ENCODE measurements at regions not wholly inside any gene's neighbourhood (a gene's known extent, or its start where the extent isn't known, plus 50 kb on each side); places are given as distances from the start of the nearest gene placed in this dataset.

- H3K27me3 ChIP-seq, result no peaks in the 10 kb centered on the region
- no peak overlapping the region for H3K4me3 ChIP-seq
Measured at GRCh38 chr22:49183826-49184216, 643.9 kb downstream of the BRD1 start.

GRCh38 chr22:49183208-49183825 lies 644.4 kb downstream of the BRD1 start:
- Histone ChIP-seq H3K4me3 (no peak overlapping the region), H3K36me3 (no peaks in the 10 kb centered on the region), H3K27ac (no peak overlapping the region), H3K27me3 (no peaks in the 10 kb centered on the region), H3K4me1 (ENCODE audit: insufficient read depth) (no peaks in the 10 kb centered on the region), H3K9me3 (peaks cover 0 to 4% of the 10 kb centered on the region in 2 donors)
- WGBS, 3 donors, result 55 to 69% (median 58%) methylated on average over 18 to 22 of the region's 22 CpGs
- DNase-seq, result no peak
- intact Hi-C loops (cut with DNase I), result no loop called here
- no peak for TF ChIP-seq CTCF (IDR thresholded peaks at IDR 0.05)
- no peak for TF ChIP-seq POLR2A (IDR thresholded peaks at IDR 0.05)
- no peak for TF ChIP-seq EP300 (IDR thresholded peaks at IDR 0.05)

More at GRCh38 chr22:49183826-49184216, 643.9 kb downstream of the BRD1 start:
- no peak for DNase-seq
- no peaks in the 10 kb centered on the region for H3K36me3 ChIP-seq
- peaks cover 0 to 4% of the 10 kb centered on the region in 2 donors for H3K9me3 ChIP-seq
- intact Hi-C loops (cut with DNase I), result no loop called here
- 74 to 81% (median 79%) methylated on average over 26 of the region's 26 CpGs for WGBS, 3 donors
- TF ChIP-seq CTCF (IDR thresholded peaks at IDR 0.05) (no peak), EP300 (IDR thresholded peaks at IDR 0.05) (no peak), POLR2A (IDR thresholded peaks at IDR 0.05) (no peak)
- H3K4me1 ChIP-seq (ENCODE audit: insufficient read depth), result no peaks in the 10 kb centered on the region
- H3K27ac ChIP-seq, result no peak overlapping the region

DNA sequence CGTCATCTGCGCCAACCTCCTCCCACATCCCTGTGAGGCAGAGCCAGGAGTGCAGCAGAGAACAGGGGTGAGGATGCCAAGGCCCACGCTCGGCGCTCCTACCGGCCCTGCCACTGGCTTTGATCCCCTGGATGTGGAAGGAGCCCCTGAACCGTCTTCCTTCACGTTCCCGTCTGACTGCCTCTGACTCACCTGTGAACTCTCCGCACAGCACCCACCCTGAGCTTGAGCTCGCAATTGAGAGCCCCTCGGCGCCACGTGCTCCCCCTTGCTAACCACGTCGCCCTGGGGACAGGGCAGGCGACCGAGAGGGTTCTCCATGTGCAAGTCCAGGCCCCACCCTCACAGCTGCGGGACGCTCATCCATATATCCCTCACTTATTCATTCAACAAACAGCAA lies 645.3 kb downstream of the BRD1 start:
- H3K27me3 ChIP-seq, result no peaks in the 10 kb centered on the region
- 83 to 88% (median 86%) methylated on average over 20 of the region's 20 CpGs for WGBS, 3 donors
- no peak for DNase-seq

DNA sequence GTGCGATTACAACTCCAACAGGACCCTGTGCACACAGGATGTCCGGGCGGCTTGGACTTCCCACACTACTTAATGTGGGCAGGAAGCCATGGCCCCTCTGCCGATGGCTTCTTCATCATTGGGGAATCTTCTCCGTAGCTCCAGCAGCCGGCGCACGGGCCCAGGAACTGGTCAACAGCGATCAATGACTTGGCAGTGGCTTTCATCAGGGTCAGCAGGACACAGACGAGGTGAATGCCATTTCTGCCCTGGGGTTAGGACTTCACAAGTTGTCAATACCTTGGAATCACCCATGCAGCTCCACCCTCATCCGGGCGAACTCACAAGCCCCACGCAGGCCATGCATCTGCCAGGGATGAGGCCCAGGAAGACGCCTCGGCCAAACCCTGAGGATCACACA lies 645.7 kb downstream of the BRD1 start:
- Histone ChIP-seq H3K27me3 (no peaks in the 10 kb centered on the region), H3K27ac (no peak overlapping the region), H3K36me3 (no peaks in the 10 kb centered on the region), H3K4me1 (ENCODE audit: insufficient read depth) (no peaks in the 10 kb centered on the region), H3K9me3 (peaks cover 0 to 4% of the 10 kb centered on the region in 2 donors), H3K4me3 (no peak overlapping the region)
- 82 to 84% (median 83%) methylated on average over 15 of the region's 15 CpGs for WGBS, 3 donors
- no peak for DNase-seq
- TF ChIP-seq CTCF (IDR thresholded peaks at IDR 0.05) (no peak), EP300 (IDR thresholded peaks at IDR 0.05) (no peak), POLR2A (IDR thresholded peaks at IDR 0.05) (no peak)
- intact Hi-C loops (cut with DNase I), result no loop called here

More for the DNA sequence above, 645.3 kb downstream of the BRD1 start:
- no peaks in the 10 kb centered on the region for H3K4me1 ChIP-seq (ENCODE audit: insufficient read depth)
- H3K9me3 ChIP-seq, result peaks cover 0 to 4% of the 10 kb centered on the region in 2 donors
- TF ChIP-seq POLR2A (IDR thresholded peaks at IDR 0.05), result no peak
- TF ChIP-seq EP300 (IDR thresholded peaks at IDR 0.05), result no peak
- no peak for TF ChIP-seq CTCF (IDR thresholded peaks at IDR 0.05)
- no peak overlapping the region for H3K27ac ChIP-seq
- intact Hi-C loops (cut with DNase I), result no loop called here
- H3K36me3 ChIP-seq, result no peaks in the 10 kb centered on the region
- no peak overlapping the region for H3K4me3 ChIP-seq
